Right lobe of liver (tissue), 6 donors: ENCODE measurements at regions not wholly inside any gene's neighbourhood (a gene's known extent, or its start where the extent isn't known, plus 50 kb on each side); places are given as distances from the start of the nearest gene placed in this dataset.

ENCODE experiments used
- ATAC-seq, 4 donors: fragments of 200-7000 bp; cut with Tn5 transposase; one replicate each; pipeline ENCODE4 v1.9.1; 2020; ENCODE audit warnings: mild to moderate bottlenecking in 4 of 4, moderate library complexity in 4 of 4
- DNase-seq, 3 donors: peaks; one replicate each; pipeline ENCODE4 v3.0.0-alpha.2; 2020
- H3K27ac ChIP-seq, 3 donors: fragments of 200-600 bp; one replicate each; pipeline ENCODE4 v1.8.0; 2022
- H3K27me3 ChIP-seq, 2 donors: fragments of 200-600 bp; one replicate each; pipeline ENCODE4 v1.8.0; 2022
- H3K36me3 ChIP-seq, 4 donors: fragments of 200-600 bp; sonication (generic) in 1 of 4; one replicate each; pipeline versions ENCODE4 v1.5.1 to v1.8.0; 2017 to 2022; ENCODE audit warnings: control low read depth in 1 of 4
- H3K4me1 ChIP-seq, 4 donors: fragments of 200-600 bp; sonication (generic) in 1 of 4; one replicate each; pipeline versions ENCODE4 v1.5.1 to v1.8.0; 2017 to 2022; ENCODE audit warnings: control low read depth in 1 of 4
- H3K4me3 ChIP-seq, 3 donors: fragments of 200-600 bp; one replicate each; pipeline ENCODE4 v1.8.0; 2022
- H3K9me3 ChIP-seq, 4 donors: fragments of 200-600 bp; sonication (generic) in 1 of 4; one replicate each; pipeline versions ENCODE4 v1.5.1 to v1.8.0; 2017 to 2022; ENCODE audit warnings: control low read depth in 1 of 4
- CTCF ChIP-seq, 4 donors: fragments of 200-600 bp in 3 of 4; fragments of 450-650 bp in 1 of 4; IDR thresholded peaks; one replicate each; pipeline versions ENCODE4 v1.5.1 to v1.8.0; 2016 to 2022; ENCODE audit warnings: antibody characterized with exemption in 4 of 4, mild to moderate bottlenecking in 2 of 4
- POLR2A ChIP-seq: fragments of 450-650 bp; IDR thresholded peaks from one replicate; pipeline ENCODE4 v1.6.1; 2017; ENCODE audit warnings: antibody characterized with exemption, mild to moderate bottlenecking
- WGBS: methylation state at CpG from one replicate; pipeline ENCODE4 v1.1.6; 2018; ENCODE audit warnings: low coverage, low lambda C conversion rate; ENCODE audit not compliant: insufficient coverage; ENCODE audit errors: missing lambda C conversion rate; 5-methylcytosine and 5-hydroxymethylcytosine counted together
- intact Hi-C, 2 donors: fragments of 100-400 bp; cut with DNase I; formaldehyde crosslinking; loops; one replicate each; pipeline versions ENCODE4 v1.11.2 to v1.14.1; 2022
- donor health status: DM: no; HTN: yes; CAD: no.
- donor health status: DM: no; HTN: no; CAD: no.
- donor health status: DM: no; HTN: no; CAD: no.
- donor health status: DM: no; HTN: yes; CAD: no.
- donor health status: DM: no; HTN: yes; CAD: no.

GRCh38 chr7:374706-375311, 84.8 kb downstream of the FOXL3 start:
- Histone ChIP-seq H3K4me1 (peaks cover 0 to 13% (median 0%) of the 10 kb centered on the region in 4 donors), H3K9me3 (no peaks in the 10 kb centered on the region), H3K27me3 (no peaks in the 10 kb centered on the region), H3K36me3 (no peaks in the 10 kb centered on the region), H3K27ac (no peak overlapping the region), H3K4me3 (no peak overlapping the region)
- no peak for ATAC-seq
- 93% methylated on average over 3 of the region's 31 CpGs for WGBS
- intact Hi-C loops = no loop called here
- TF ChIP-seq POLR2A = no peak
- TF ChIP-seq CTCF (IDR thresholded peaks at IDR 0.05) = no peak
- peak in 2 of 3 donors; percentile 29 to 44 for DNase-seq

- Histone ChIP-seq H3K4me1 (peaks cover 0 to 13% (median 0%) of the 10 kb centered on the region in 4 donors), H3K27me3 (no peaks in the 10 kb centered on the region), H3K27ac (no peak overlapping the region), H3K4me3 (no peak overlapping the region), H3K9me3 (no peaks in the 10 kb centered on the region), H3K36me3 (no peaks in the 10 kb centered on the region)
- intact Hi-C loops = no loop called here
- peak; percentile 11 to 51 (median 37) for DNase-seq
- no peak for ATAC-seq
- no peak for TF ChIP-seq POLR2A
- TF ChIP-seq CTCF (IDR thresholded peaks at IDR 0.05) = no peak
- WGBS = 91% methylated on average over 7 of the region's 32 CpGs
These were observed 85.4 kb downstream of the FOXL3 start for GRCh38 chr7:375321-375831.

- H3K4me3 ChIP-seq = no peak overlapping the region
- ATAC-seq = no peak
- intact Hi-C loops = no loop called here
- no peak overlapping the region for H3K27ac ChIP-seq
- peak; percentile 11 to 50 (median 36) for DNase-seq
- peaks cover 0 to 13% (median 0%) of the 10 kb centered on the region in 4 donors for H3K4me1 ChIP-seq
- no peaks in the 10 kb centered on the region for H3K9me3 ChIP-seq
- no peaks in the 10 kb centered on the region for H3K27me3 ChIP-seq
- 57% methylated on average over 4 of the region's 19 CpGs for WGBS
- TF ChIP-seq POLR2A (no peak), CTCF (IDR thresholded peaks at IDR 0.05) (no peak)
- no peaks in the 10 kb centered on the region for H3K36me3 ChIP-seq
These were observed 85.9 kb downstream of the FOXL3 start for GRCh38 chr7:375901-376305.

GRCh38 chr7:376306-377079, 86.5 kb downstream of the FOXL3 start:
- intact Hi-C loops = no loop called here
- DNase-seq (peak; percentile 17 to 51 (median 31)), ATAC-seq (no peak)
- no peaks in the 10 kb centered on the region for H3K27me3 ChIP-seq
- TF ChIP-seq POLR2A (no peak), CTCF (IDR thresholded peaks at IDR 0.05) (no peak)
- H3K4me3 ChIP-seq = no peak overlapping the region
- peaks cover 0 to 10% (median 0%) of the 10 kb centered on the region in 4 donors for H3K4me1 ChIP-seq
- no peaks in the 10 kb centered on the region for H3K36me3 ChIP-seq
- no peak overlapping the region for H3K27ac ChIP-seq
- 77% methylated on average over 8 of the region's 39 CpGs for WGBS
- H3K9me3 ChIP-seq = no peaks in the 10 kb centered on the region
